Lower leg skin (tissue), 4 donors: ENCODE measurements at regions not wholly inside any gene's neighbourhood (a gene's known extent, or its start where the extent isn't known, plus 50 kb on each side); places are given as distances from the start of the nearest gene placed in this dataset.
"Not testable (repeated sequence)": the region's sequence is repeated elsewhere in the genome, so short reads cannot be mapped to it uniquely, and the experiment has no call there.

Source experiments
- DNase-seq, 2 donors: peaks; one replicate each; pipeline ENCODE4 v3.0.0-alpha.2; 2019; ENCODE audit warnings: low spot score in 2 of 2
- H3K4me3 ChIP-seq: fragments of 200-600 bp; sonication (generic); 2 replicates; pipeline ENCODE4 v1.5.1; 2017; ENCODE audit warnings: mild to moderate bottlenecking, low read depth; ENCODE audit not compliant: poor library complexity, severe bottlenecking
- POLR2A ChIP-seq, 2 donors: fragments of 450-650 bp; IDR thresholded peaks; one replicate each; pipeline ENCODE4 v1.6.1; 2016 to 2017; ENCODE audit warnings: antibody characterized with exemption in 2 of 2, mild to moderate bottlenecking in 1 of 2, moderate library complexity in 1 of 2
- WGBS, 2 donors: methylation state at CpG; one replicate each; pipeline ENCODE4 v1.1.5; 2018; 5-methylcytosine and 5-hydroxymethylcytosine counted together
- intact Hi-C: fragments of 100-400 bp; cut with DNase I; formaldehyde crosslinking; loops from one replicate; pipeline ENCODE4 v1.15.0; 2023; ENCODE audit warnings: low total_unique reads
- TF ChIP-seq, protein P1 (sequence below), 3 donors: fragments of 450-650 bp; IDR thresholded peaks; one replicate each; pipeline ENCODE4 v1.5.1; 2016; ENCODE audit warnings: antibody characterized with exemption in 3 of 3, mild to moderate bottlenecking in 3 of 3, moderate library complexity in 2 of 3

DNA sequence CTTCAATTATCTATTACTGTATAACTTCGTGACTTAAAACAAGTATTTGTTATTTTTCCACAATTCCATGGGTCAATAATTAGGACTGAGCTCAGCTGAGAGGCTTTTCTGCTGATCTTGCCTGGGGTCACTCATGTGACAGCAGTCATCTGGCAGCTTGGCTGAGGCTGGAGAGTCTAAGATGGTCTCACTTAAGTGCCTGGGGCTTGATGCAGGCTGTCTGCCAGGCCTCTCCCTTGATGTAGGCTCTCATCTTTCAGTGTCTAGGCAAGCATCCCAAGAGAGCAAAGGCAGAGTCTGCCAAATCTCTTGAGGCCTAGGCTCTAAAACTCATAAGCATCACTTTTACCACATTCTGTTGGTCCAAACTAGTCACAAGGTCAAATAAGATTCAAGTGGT, 93.2 kb downstream of the NKX2-1 start:
- H3K4me3 ChIP-seq, result no peak overlapping the region
- intact Hi-C loops, result no loop called here
- no peak for DNase-seq
- WGBS, 2 donors, result 82 to 83% methylated on average over 1 of the region's 1 CpG
- no peak for TF ChIP-seq POLR2A (IDR thresholded peaks at IDR 0.05)
- TF ChIP-seq, protein P1, sequence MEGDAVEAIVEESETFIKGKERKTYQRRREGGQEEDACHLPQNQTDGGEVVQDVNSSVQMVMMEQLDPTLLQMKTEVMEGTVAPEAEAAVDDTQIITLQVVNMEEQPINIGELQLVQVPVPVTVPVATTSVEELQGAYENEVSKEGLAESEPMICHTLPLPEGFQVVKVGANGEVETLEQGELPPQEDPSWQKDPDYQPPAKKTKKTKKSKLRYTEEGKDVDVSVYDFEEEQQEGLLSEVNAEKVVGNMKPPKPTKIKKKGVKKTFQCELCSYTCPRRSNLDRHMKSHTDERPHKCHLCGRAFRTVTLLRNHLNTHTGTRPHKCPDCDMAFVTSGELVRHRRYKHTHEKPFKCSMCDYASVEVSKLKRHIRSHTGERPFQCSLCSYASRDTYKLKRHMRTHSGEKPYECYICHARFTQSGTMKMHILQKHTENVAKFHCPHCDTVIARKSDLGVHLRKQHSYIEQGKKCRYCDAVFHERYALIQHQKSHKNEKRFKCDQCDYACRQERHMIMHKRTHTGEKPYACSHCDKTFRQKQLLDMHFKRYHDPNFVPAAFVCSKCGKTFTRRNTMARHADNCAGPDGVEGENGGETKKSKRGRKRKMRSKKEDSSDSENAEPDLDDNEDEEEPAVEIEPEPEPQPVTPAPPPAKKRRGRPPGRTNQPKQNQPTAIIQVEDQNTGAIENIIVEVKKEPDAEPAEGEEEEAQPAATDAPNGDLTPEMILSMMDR (IDR thresholded peaks at IDR 0.05), result no peak

DNA sequence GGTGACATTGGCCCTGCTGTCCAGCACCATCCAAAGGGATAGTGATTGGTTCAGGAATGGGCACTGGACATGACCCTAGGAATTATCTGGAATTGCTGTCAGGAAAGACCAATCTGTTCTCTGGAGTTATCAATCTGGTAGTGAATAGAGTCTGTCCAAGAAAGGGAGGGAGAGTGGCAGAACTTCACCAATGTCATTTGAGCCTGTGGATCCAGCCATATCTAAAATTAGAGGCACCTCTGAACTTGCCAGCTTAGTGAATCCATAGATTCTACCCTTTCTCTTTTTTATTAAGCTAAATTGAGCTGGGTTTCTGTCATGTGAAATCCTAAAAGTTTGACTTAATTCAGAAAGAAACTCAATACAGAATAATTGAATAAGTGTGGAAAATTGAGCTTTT, 93.9 kb downstream of the NKX2-1 start:
- intact Hi-C loops, result no loop called here
- no peak for DNase-seq
- H3K4me3 ChIP-seq, result no peak overlapping the region
- TF ChIP-seq POLR2A (IDR thresholded peaks at IDR 0.05), result no peak
- TF ChIP-seq, protein P1 (IDR thresholded peaks at IDR 0.05), result no peak

DNA sequence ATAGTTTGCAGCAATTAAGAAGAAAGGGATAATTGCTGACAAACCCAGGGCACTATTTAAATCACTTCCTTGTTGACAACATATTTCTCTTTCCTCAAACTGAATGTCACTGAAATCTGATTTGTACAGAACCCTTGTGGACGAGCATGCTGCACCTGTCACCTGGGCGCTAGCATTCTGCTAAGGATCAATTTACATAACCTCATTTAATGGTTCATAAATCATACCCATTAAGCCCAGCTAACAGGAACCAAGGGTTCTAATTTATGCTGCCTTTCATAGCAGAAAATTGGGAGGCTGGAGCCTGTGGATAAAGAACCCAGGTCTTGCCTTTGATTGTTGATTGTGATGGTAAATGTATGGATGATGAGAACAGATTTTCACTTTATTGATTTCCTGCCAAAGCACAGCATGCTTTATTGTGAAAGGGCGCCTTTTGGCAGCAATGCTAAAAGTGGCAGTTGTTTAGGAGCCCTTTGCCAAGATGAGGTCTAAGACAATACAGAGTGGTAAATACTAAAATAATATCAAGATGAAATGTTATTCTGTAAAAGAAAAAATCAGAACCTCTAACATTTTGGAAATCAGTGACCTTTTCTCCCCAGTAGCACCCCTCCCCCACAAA, 95.4 kb downstream of the NKX2-1 start:
- intact Hi-C loops, result no loop called here
- DNase-seq, result no peak
- TF ChIP-seq, protein P1 (IDR thresholded peaks at IDR 0.05), result no peak
- TF ChIP-seq POLR2A (IDR thresholded peaks at IDR 0.05), result no peak
- no peak overlapping the region for H3K4me3 ChIP-seq
- WGBS, 2 donors, result 56 to 61% methylated on average over 3 of the region's 3 CpGs

DNA sequence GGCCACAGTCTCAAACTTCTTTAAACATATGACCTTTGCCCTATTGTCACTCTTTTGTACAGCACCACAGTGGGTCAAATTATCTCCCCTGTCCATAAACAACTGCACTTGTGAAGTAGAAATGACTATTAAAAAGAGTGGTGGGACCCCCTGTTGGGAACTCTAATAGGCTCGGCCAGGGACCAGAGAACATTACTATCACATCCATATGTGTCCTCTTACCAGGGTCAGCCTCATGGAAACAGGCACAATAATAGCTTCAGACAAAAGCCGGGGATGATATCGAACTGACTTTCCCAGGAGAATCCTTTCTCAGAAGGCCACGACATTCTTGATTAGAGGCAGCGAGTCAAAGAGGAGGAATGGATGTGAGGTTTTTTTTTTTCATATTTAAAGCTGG, 96.6 kb downstream of the NKX2-1 start:
- TF ChIP-seq, protein P1 (IDR thresholded peaks at IDR 0.05), result no peak
- no peak overlapping the region for H3K4me3 ChIP-seq
- DNase-seq, result no peak
- intact Hi-C loops, result no loop called here
- WGBS, 2 donors, result 59 to 76% methylated on average over 5 of the region's 5 CpGs

DNA sequence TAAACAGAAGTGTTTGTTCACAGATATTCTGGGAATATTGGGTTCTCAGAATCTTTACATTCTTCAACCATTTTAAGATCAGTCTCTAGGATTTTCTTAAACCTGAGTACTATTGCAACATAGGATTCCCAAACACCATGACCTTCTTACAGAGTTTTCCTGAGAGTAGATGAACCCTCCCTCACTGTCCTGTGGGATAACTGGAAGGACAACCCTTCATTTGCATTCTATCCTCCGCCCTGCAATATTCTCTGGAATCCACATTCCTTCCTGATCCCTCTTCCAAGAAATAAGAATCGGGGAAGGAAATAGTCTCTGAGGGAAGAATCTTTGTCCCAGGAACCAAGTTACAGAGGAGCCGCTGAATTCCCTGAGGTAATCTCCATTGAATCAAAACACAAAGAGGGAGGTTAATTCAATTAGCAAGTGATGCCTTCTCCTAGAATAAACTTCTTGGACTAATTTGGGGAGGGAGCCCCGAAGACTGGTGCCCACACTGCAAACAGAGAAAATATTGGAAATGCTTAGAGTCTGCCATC, 99.8 kb upstream of the MBIP start:
- DNase-seq, result no peak
- TF ChIP-seq, protein P1 (IDR thresholded peaks at IDR 0.05), result no peak
- TF ChIP-seq POLR2A (IDR thresholded peaks at IDR 0.05), result no peak
- intact Hi-C loops, result no loop called here
- H3K4me3 ChIP-seq, result no peak overlapping the region
- 69 to 75% methylated on average over 4 of the region's 4 CpGs for WGBS, 2 donors

DNA sequence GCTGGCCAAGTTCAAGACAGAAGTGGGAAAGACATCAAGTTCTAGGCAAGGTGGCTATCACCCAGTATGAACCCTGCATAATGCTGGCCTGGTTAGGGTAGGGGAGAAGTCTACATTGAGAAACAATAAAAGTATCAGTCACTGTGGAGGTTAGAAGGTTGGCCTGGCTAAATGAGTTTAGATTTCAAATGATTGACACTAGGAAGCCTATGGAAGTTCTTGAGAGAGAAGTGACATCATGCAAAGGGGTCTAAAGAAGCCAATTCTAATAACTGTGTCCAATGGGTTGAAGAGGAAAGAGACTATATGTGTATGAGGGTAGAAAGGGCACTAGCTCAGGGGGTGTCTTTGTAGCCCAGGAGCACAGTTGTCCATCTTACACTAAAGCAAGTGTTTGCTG, 98.5 kb upstream of the MBIP start:
- TF ChIP-seq POLR2A (IDR thresholded peaks at IDR 0.05), result no peak
- TF ChIP-seq, protein P1 (IDR thresholded peaks at IDR 0.05), result no peak
- H3K4me3 ChIP-seq, result no peak overlapping the region
- no peak for DNase-seq
- intact Hi-C loops, result no loop called here

DNA sequence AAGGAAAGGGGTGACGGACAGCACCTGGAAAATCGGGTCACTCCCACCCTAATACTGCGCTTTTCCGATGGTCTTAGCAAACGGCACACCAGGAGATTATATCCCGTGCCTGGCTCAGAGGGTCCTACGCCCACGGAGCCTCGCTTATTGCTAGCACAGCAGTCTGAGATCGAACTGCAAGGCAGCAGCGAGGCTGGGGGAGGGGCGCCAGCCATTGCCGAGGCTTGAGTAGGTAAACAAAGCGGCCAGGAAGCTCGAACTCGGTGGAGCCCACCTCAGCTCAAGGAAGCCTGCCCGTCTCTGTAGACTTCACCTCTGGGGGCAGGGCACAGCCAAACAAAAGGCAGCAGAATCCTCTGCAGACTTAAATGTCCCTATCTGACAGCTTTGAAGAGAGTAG, 91.5 kb upstream of the MBIP start:
- 86 to 93% methylated on average over 17 of the region's 17 CpGs for WGBS, 2 donors

More for the DNA sequence above, 91.5 kb upstream of the MBIP start:
- H3K4me3 ChIP-seq, DNase-seq, intact Hi-C loops: not testable (repeated sequence)
